H9 (cell line): ENCODE measurements at regions not wholly inside any gene's neighbourhood (a gene's known extent, or its start where the extent isn't known, plus 50 kb on each side); places are given as distances from the start of the nearest gene placed in this dataset.

Experiments used
- DNase-seq: peaks from one replicate; pipeline ENCODE4 v3.0.0-alpha.2; 2017
- H2AFZ ChIP-seq: one replicate; pipeline ENCODE4 v1.6.1; 2013; ENCODE audit warnings: mild to moderate bottlenecking, low read length, control low read depth, moderate library complexity
- H2AK5ac ChIP-seq: 2 replicates; pipeline ENCODE4 v1.6.1; 2013; ENCODE audit warnings: low read length, control low read depth, mixed read lengths; ENCODE audit not compliant: insufficient read length
- H2BK120ac ChIP-seq: one replicate; pipeline ENCODE4 v1.6.1; 2013; ENCODE audit warnings: low read depth, mild to moderate bottlenecking, low read length, control low read depth, inconsistent platforms; ENCODE audit not compliant: poor library complexity, severe bottlenecking
- H2BK12ac ChIP-seq: 2 replicates; pipeline ENCODE4 v1.6.1; 2013; ENCODE audit warnings: low read length, control low read depth, mixed read lengths, low read depth; ENCODE audit not compliant: insufficient read length
- H2BK15ac ChIP-seq: 2 replicates; pipeline ENCODE4 v1.6.1; 2013; ENCODE audit warnings: low read depth, low read length, control low read depth
- H2BK20ac ChIP-seq: one replicate; pipeline ENCODE4 v1.6.1; 2013; ENCODE audit warnings: low read depth, mild to moderate bottlenecking, low read length, control low read depth, inconsistent platforms; ENCODE audit not compliant: poor library complexity, severe bottlenecking
- H2BK5ac ChIP-seq: 2 replicates; pipeline ENCODE4 v1.6.1; 2013; ENCODE audit warnings: low read length, control low read depth, mixed read lengths; ENCODE audit not compliant: insufficient read length
- H3K14ac ChIP-seq: 2 replicates; pipeline ENCODE4 v1.6.1; 2013; ENCODE audit warnings: low read length, control low read depth; ENCODE audit not compliant: insufficient read depth
- H3K18ac ChIP-seq: 2 replicates; pipeline ENCODE4 v1.6.1; 2013; ENCODE audit warnings: low read depth, mild to moderate bottlenecking, mixed read lengths, low read length, control low read depth; ENCODE audit not compliant: insufficient read length
- H3K23ac ChIP-seq: 2 replicates; pipeline ENCODE4 v1.6.1; 2013; ENCODE audit warnings: low read length, control low read depth, mixed read lengths, low read depth; ENCODE audit not compliant: insufficient read length
- H3K23me2 ChIP-seq: 2 replicates; pipeline ENCODE4 v1.6.1; 2013; ENCODE audit warnings: low read depth, mild to moderate bottlenecking, mixed read lengths, low read length, control low read depth; ENCODE audit not compliant: insufficient read length, poor library complexity, severe bottlenecking
- H3K27ac ChIP-seq: 2 replicates; pipeline ENCODE4 v1.5.1; 2013; ENCODE audit warnings: low read length, control low read depth, mixed read lengths, low read depth; ENCODE audit not compliant: insufficient read length
- H3K27me3 ChIP-seq: 2 replicates; pipeline ENCODE4 v1.6.1; 2013; ENCODE audit warnings: low read length, control low read depth, inconsistent platforms; ENCODE audit not compliant: insufficient read depth
- H3K4ac ChIP-seq: 2 replicates; pipeline ENCODE4 v1.6.1; 2013; ENCODE audit warnings: low read depth, mild to moderate bottlenecking, control low read depth, inconsistent platforms, low read length, moderate library complexity
- H3K4me1 ChIP-seq: 2 replicates; pipeline ENCODE4 v1.6.1; 2013; ENCODE audit warnings: low read length, control low read depth, inconsistent platforms; ENCODE audit not compliant: insufficient read depth
- H3K4me2 ChIP-seq: 2 replicates; pipeline ENCODE4 v1.6.1; 2013; ENCODE audit warnings: low read length, control low read depth, mixed read lengths; ENCODE audit not compliant: insufficient read length, insufficient read depth
- H3K56ac ChIP-seq: 2 replicates; pipeline ENCODE4 v1.6.1; 2013; ENCODE audit warnings: low read depth, mild to moderate bottlenecking, mixed read lengths, low read length, control low read depth; ENCODE audit not compliant: insufficient read length
- H3K79me1 ChIP-seq: 2 replicates; pipeline ENCODE4 v1.6.1; 2013; ENCODE audit warnings: low read depth, mild to moderate bottlenecking, moderate library complexity, low read length, control low read depth, inconsistent platforms; ENCODE audit not compliant: insufficient read depth, poor library complexity, severe bottlenecking
- H3K79me2 ChIP-seq: 2 replicates; pipeline ENCODE4 v1.6.1; 2013; ENCODE audit warnings: low read length, control low read depth, inconsistent platforms; ENCODE audit not compliant: insufficient read depth
- H3K9ac ChIP-seq: 2 replicates; pipeline ENCODE4 v1.6.1; 2013; ENCODE audit warnings: low read length, control low read depth, mixed read lengths; ENCODE audit not compliant: insufficient read length; ENCODE audit errors: extremely low read depth
- H3K9me3 ChIP-seq: one replicate; pipeline ENCODE4 v1.6.1; 2013; ENCODE audit warnings: low read depth, low read length, inconsistent platforms; ENCODE audit not compliant: control insufficient read depth
- H3T11ph ChIP-seq: one replicate; pipeline ENCODE4 v1.6.1; 2013; ENCODE audit warnings: mild to moderate bottlenecking, low read length, control low read depth, inconsistent platforms
- H4K20me1 ChIP-seq: one replicate; pipeline ENCODE4 v1.6.1; 2013; ENCODE audit not compliant: control insufficient read depth, insufficient read length, insufficient read depth
- H4K5ac ChIP-seq: 2 replicates; pipeline ENCODE4 v1.6.1; 2013; ENCODE audit warnings: low read depth, mild to moderate bottlenecking, mixed read lengths, low read length, control low read depth; ENCODE audit not compliant: insufficient read length
- H4K8ac ChIP-seq: replicated peaks from 2 replicates; pipeline ENCODE4 v1.6.1; 2013; ENCODE audit warnings: low read length, control low read depth, mixed read lengths, low read depth; ENCODE audit not compliant: insufficient read length
- H4K91ac ChIP-seq: 2 replicates; pipeline ENCODE4 v1.6.1; 2013; ENCODE audit warnings: low read depth, mild to moderate bottlenecking, moderate library complexity, mixed read lengths, low read length, control low read depth; ENCODE audit not compliant: insufficient read length
- H3K27ac Mint-ChIP-seq, 3 experiments: 2 replicates in 2 of 3; 3 replicates in 1 of 3; pipeline ENCODE4 v1.8.0; 2020 to 2021; ENCODE audit warnings: mixed read lengths in 3 of 3, mild to moderate bottlenecking in 1 of 3, moderate library complexity in 1 of 3
- H3K27me3 Mint-ChIP-seq: 2 replicates; pipeline ENCODE4 v1.8.0; 2021; ENCODE audit warnings: low read depth, mild to moderate bottlenecking, moderate library complexity, mixed read lengths
- H3K36me3 Mint-ChIP-seq, 3 experiments: 2 replicates in 2 of 3; 3 replicates in 1 of 3; pipeline ENCODE4 v1.8.0; 2020 to 2021; ENCODE audit warnings: low read depth in 3 of 3, mixed read lengths in 3 of 3; ENCODE audit not compliant: insufficient read depth in 1 of 3
- H3K4me1 Mint-ChIP-seq, 2 experiments: 2 replicates each; pipeline ENCODE4 v1.8.0; 2020; ENCODE audit warnings: mixed read lengths in 2 of 2
- H3K4me3 Mint-ChIP-seq, 2 experiments: 2 replicates in 1 of 2; 3 replicates in 1 of 2; pipeline ENCODE4 v1.8.0; 2020 to 2021; ENCODE audit warnings: mild to moderate bottlenecking in 2 of 2, mixed read lengths in 2 of 2, moderate library complexity in 1 of 2
- H3K9me3 Mint-ChIP-seq, 2 experiments: 2 replicates in 1 of 2; 3 replicates in 1 of 2; pipeline ENCODE4 v1.8.0; 2020; ENCODE audit warnings: mild to moderate bottlenecking in 2 of 2, mixed read lengths in 2 of 2, moderate library complexity in 1 of 2
- WGBS: extraction: QIAGEN DNeasy Blood & Tissue Kit; methylation state at CpG from one replicate; pipeline ENCODE4 v1.1.7; 2013; ENCODE audit warnings: missing lambda C conversion rate, low lambda C conversion rate, mixed read lengths; ENCODE audit not compliant: insufficient read length; ENCODE audit errors: extremely low coverage; 5-methylcytosine and 5-hydroxymethylcytosine counted together
- TF ChIP-seq, protein P1 (sequence below): fragments of 200-600 bp; sonication (generic); conservative IDR thresholded peaks from 3 replicates; pipeline ENCODE4 v1.8.0; 2021; ENCODE audit warnings: antibody characterized with exemption, mild to moderate bottlenecking

- Histone ChIP-seq H2BK20ac (no peak overlapping the region), H3K4ac (no peak overlapping the region), H3K18ac (no peak overlapping the region), H3K14ac (no peak overlapping the region), H2AK5ac (no peak overlapping the region), H3K9me3 (no peaks in the 10 kb centered on the region), H3K27me3 (no peaks in the 10 kb centered on the region), H3K79me2 (no peaks in the 10 kb centered on the region), H4K91ac (no peak overlapping the region), H3T11ph (no peak overlapping the region), H3K23ac (no peak overlapping the region), H3K27ac (no peak overlapping the region), H3K9ac (no peak overlapping the region), H3K79me1 (no peaks in the 10 kb centered on the region), H2BK15ac (no peak overlapping the region), H4K8ac (no peak overlapping the region), H3K4me1 (no peaks in the 10 kb centered on the region), H2BK5ac (no peak overlapping the region), H3K4me2 (no peak overlapping the region), H3K23me2 (no peaks in the 10 kb centered on the region), H2BK120ac (no peak overlapping the region), H4K5ac (no peak overlapping the region), H2BK12ac (no peak overlapping the region), H2AFZ (no peak overlapping the region), H4K20me1 (no peaks in the 10 kb centered on the region), H3K56ac (no peak overlapping the region)
- no CpG with 5 or more reads among the region's 3 CpGs for WGBS
- DNase-seq = no peak
- Mint-ChIP-seq H3K27ac (no peak overlapping the region), H3K36me3 (no peaks in the 10 kb centered on the region), H3K27me3 (no peaks in the 10 kb centered on the region), H3K4me1 (no peaks in the 10 kb centered on the region), H3K4me3 (no peak overlapping the region), H3K9me3 (no peaks in the 10 kb centered on the region; a peak in 2 of 5 replicates)
- TF ChIP-seq, protein P1, sequence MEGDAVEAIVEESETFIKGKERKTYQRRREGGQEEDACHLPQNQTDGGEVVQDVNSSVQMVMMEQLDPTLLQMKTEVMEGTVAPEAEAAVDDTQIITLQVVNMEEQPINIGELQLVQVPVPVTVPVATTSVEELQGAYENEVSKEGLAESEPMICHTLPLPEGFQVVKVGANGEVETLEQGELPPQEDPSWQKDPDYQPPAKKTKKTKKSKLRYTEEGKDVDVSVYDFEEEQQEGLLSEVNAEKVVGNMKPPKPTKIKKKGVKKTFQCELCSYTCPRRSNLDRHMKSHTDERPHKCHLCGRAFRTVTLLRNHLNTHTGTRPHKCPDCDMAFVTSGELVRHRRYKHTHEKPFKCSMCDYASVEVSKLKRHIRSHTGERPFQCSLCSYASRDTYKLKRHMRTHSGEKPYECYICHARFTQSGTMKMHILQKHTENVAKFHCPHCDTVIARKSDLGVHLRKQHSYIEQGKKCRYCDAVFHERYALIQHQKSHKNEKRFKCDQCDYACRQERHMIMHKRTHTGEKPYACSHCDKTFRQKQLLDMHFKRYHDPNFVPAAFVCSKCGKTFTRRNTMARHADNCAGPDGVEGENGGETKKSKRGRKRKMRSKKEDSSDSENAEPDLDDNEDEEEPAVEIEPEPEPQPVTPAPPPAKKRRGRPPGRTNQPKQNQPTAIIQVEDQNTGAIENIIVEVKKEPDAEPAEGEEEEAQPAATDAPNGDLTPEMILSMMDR = no peak
Measured at GRCh38 chr6:80907831-80908230, 801.4 kb downstream of the BCKDHB start.
